ENCODE measurements at regions not wholly inside any gene's neighbourhood (a gene's known extent, or its start where the extent isn't known, plus 50 kb on each side); places are given as distances from the start of the nearest gene placed in this dataset.

DNA sequence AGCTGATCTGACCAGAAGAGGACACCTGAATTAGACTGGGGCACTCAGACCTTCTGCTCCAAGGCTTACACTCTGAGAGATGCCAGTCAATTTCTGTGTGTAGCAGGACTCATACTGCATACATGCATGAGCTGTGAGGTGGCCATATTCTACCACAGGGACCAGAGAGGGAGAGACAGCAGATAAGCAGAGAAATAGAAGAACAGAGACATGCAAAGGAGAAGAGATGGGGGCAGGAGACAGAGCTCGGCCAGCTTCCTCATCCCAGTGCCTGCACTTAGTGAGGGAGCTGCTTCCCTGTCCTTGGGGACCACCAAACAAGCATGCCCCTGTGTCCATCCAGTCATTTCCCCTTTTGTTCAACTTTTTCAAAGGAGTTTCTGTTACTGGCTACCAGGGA is 73.9 kb upstream of the ALK start:
- TF ChIP-seq, protein P1, sequence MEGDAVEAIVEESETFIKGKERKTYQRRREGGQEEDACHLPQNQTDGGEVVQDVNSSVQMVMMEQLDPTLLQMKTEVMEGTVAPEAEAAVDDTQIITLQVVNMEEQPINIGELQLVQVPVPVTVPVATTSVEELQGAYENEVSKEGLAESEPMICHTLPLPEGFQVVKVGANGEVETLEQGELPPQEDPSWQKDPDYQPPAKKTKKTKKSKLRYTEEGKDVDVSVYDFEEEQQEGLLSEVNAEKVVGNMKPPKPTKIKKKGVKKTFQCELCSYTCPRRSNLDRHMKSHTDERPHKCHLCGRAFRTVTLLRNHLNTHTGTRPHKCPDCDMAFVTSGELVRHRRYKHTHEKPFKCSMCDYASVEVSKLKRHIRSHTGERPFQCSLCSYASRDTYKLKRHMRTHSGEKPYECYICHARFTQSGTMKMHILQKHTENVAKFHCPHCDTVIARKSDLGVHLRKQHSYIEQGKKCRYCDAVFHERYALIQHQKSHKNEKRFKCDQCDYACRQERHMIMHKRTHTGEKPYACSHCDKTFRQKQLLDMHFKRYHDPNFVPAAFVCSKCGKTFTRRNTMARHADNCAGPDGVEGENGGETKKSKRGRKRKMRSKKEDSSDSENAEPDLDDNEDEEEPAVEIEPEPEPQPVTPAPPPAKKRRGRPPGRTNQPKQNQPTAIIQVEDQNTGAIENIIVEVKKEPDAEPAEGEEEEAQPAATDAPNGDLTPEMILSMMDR (conservative IDR thresholded peaks at IDR 0.05 in 1 of 2, IDR thresholded peaks at IDR 0.05 in 1 of 2; ENCODE audit: low read depth in 1 of 2, low read length in 2 of 2): no peak
- no peak for TF ChIP-seq EZH2 (IDR thresholded peaks at IDR 0.05; ENCODE audit: low read length, missing control alignments)
